GM03348 (cell line): ENCODE measurements at regions not wholly inside any gene's neighbourhood (a gene's known extent, or its start where the extent isn't known, plus 50 kb on each side); places are given as distances from the start of the nearest gene placed in this dataset.

ENCODE experiments used
- DNase-seq: peaks from one replicate; pipeline ENCODE4 v3.0.0; 2012; ENCODE audit warnings: low spot score

DNA sequence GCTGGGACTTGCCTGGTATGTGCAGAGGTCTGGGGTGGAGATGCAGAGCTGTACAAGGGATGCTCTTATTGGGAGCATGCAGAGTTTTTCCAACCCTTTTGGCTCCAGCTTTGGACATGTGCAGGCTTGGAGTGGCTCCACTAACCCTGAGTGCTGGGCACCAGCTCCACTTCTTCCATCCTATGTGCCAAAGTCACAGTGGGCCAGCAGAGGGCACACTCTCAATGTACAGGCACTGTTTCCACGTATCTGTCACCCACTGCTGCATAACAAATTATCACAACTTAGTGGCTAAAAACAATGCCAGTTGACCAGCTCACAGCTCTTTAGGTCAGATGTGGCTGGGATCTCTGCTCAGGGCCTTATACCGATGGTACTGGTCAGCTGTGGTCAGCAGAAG is 631.8 kb downstream of the AJAP1 start:
- no peak for DNase-seq

DNA sequence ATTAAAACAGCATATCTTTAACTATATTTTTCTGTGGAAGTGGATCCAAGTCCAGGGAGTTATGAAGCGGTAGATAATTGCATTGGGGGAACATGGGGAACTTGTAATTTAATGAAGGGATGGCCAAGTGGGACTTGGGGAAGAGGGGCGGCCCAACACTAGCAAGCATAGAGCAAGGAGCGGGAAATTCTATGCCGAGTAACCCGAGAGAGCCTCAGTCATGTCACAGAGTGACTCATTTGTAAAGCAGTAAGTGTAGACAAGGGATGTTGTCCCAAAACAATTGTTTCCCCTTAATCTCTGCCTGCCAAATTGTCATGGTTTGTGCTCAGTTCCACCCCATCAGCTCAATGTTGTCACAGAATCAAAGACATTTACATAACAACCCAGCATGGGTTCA is 620.1 kb downstream of the AJAP1 start:
- no peak for DNase-seq

DNA sequence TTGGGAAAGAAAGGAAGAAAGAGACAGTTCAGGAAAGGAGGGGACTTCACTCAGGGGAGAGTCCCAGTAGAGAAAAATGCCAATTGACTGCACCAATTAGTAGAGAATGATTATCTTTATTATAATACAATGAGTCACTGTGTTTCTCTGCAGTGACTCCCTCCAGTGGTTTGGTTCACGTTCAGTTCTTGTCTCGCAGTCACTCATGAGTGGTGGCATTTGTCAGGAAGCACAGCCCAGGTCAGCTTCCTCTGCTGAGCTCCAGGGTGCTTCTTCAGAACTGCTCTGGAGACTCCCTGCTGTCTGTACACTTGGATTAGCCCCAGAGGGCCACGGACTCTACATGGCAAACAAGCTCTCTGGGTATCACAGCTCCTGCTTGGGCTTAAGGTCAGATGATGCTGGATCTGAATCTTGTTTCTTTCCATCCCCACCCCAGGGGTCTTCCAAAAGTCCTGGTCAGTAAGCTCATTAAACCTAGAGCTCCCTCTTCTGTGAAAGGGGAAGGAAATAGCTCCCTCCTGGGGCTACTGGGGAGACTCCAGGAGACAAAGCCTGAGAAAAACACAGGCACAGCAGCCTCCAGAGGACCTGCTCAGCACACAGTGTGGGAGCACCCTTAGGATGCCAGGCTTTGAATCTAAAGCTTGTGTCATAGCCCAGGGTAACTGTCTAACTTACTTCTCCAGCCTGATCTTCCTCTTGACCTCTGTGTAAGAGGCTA is 619.0 kb downstream of the AJAP1 start:
- no peak for DNase-seq

- no peak for DNase-seq
Measured at GRCh38 chr1:5272325-5272724, 617.9 kb downstream of the AJAP1 start.

DNA sequence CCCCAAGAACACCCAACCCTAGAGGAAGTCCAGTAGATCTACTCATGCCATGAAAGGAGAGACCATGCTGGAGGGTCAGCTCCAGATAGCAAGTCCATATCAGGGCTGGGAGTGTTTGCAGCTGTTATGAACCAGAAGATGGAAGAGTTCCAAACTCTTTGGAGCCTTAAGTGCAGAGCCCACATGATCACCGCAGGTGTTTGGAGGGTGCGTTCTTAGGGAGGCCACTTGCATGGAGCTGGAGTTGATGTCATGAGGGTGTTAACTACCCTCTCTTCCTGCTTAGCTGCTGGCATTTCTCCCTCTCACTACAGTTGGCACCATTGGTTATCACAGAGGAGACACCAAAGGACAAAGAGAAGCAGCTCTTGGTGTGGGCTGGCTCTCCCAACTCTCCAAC is 616.9 kb downstream of the AJAP1 start:
- DNase-seq = no peak

DNA sequence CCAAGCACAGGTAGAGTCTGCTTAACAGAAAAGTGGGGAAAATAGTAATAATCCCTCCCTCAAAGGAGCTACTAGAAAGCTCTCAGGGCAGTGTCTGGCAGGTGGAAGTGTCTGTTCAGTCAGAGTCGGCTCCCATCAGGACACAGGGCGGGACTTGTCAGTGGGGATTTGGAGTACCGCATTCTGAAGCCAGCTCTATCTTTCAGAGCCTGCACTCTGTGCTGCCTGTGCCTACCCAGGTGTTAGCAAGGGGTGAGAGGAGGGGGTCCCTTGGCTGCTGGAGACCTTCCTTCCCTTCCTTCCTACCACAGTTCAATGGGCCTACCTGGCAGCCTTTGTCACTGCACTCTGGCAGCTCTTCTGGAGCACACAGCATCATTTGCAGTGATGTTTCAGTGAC is 615.5 kb downstream of the AJAP1 start:
- DNase-seq = no peak

- no peak for DNase-seq
Measured at GRCh38 chr1:5267603-5268235, 613.3 kb downstream of the AJAP1 start.

- no peak for DNase-seq
Measured at GRCh38 chr1:5265438-5266075, 611.1 kb downstream of the AJAP1 start.

DNA sequence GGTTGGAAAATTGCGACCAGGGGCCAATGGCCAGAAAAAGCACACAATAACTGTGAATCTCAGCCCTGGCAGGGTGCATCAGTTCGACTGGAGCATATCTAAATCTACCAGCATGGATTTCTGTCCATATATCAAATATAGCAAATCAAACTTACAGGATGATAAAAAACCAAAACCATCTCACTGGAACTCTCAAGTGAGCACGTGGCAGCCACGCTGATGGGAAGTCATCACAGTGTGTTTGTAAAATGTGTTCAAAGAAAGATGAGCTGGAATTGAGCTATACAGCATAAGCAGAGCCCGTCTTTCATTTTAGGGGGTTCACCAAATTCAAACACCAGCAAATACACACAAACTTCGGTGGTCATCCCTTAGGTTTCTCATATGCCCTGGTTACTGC is 610.1 kb downstream of the AJAP1 start:
- DNase-seq = no peak

DNA sequence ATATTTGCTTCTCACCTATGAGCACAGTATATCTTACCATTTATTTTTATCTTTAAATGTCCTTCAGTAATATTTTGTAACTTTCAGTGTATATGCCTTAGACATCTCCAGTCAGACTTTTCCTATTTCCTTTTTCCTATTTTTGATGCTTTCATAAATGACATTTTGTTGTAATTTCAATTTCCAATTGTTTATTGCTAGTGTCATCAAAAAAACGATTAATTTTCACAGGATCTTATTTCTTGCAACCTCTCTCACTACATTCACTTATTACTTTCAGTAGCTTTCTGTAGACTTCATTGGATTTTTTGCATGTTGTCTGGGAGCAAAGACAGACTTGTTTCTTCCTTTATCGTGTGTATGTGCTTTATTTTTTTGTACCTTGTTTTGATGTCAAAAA is 602.4 kb downstream of the AJAP1 start:
- DNase-seq = no peak

DNA sequence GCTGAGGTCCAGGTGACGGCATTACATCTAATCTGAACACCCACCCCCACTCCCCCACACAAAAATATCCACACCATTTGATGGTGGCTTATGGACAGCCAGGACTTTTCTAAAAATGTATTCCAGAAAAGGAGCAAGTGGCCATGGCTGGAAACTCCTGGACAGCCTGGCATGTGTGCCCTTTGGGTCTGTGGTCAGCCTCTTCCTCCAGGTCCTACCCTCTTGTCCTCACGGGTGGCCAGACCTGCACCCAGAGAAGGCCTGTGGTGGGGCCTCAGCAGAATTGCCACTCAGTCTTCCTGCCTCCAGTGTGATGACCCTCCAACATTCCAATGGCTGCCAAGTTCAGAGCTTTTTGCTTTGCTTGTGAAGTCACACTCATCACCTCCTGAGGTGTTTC is 600.6 kb downstream of the AJAP1 start:
- DNase-seq = no peak

DNA sequence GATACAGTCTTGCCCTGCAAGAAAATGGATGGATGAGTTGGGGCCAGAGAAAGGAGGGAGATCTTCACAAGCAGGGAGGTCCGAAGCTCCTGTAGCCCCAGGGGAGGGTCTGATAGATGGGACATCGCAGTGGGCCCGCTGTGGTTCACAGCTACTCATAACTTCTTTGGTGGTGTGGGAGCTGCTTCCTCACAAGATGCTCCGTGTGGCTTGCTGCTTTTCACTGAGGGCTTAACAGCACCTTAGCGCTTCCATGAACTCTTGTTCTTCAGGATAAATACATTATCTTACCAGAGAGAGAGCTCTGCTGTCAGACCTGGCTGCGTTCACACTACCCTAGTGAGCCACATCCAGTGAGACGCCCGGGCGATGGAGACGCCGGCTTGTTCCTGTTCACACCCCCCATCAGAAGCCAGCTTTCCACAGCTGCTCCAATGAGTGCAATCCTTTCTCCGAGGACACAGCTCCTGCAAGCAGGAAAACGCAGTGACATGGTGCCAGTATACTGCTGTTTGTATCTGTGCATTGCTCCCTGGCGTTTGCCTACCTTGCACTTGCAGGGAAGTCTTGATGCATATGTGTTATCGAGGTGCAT is 599.8 kb downstream of the AJAP1 start:
- no peak for DNase-seq

GRCh38 chr1:5253036-5253435 is 598.6 kb downstream of the AJAP1 start:
- no peak for DNase-seq

DNA sequence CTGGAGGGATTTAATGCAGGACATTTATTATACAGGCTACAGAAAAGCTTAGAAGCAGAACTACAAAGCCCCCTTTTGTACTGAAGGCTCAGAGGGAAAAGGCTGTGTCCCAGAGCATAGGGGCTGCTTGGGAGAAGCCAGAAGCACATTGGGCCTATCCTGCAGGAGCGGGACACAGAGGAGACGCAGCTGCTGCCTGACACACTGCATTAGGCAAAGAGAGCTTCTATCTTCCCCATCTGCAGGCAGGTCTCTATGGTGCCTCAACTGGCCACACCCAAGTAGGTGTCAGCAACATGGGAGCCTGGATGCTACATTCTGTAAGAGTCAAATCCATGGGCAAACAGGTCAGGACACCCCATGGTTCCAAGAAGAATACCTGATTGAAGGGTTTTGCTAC is 595.9 kb downstream of the AJAP1 start:
- DNase-seq = no peak

DNA sequence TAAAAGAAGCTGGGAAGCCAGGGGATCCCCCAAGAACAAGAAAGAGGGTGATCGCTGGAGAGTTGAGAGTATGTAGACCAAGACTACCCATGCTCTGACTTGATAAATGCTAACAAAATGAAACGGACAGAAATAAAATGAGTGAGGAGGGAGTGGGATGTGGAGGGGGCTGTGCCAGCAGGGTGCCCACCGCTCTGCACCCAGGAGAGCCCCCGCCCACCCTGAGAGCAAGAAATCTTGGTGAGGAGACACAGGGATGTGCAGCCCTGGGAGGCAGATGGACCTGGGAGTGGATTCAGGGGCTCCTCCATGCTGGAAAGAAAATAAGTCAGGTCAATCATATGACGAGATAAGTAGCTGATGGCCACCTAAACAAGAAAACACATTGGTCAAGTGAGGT is 590.9 kb downstream of the AJAP1 start:
- DNase-seq = no peak

DNA sequence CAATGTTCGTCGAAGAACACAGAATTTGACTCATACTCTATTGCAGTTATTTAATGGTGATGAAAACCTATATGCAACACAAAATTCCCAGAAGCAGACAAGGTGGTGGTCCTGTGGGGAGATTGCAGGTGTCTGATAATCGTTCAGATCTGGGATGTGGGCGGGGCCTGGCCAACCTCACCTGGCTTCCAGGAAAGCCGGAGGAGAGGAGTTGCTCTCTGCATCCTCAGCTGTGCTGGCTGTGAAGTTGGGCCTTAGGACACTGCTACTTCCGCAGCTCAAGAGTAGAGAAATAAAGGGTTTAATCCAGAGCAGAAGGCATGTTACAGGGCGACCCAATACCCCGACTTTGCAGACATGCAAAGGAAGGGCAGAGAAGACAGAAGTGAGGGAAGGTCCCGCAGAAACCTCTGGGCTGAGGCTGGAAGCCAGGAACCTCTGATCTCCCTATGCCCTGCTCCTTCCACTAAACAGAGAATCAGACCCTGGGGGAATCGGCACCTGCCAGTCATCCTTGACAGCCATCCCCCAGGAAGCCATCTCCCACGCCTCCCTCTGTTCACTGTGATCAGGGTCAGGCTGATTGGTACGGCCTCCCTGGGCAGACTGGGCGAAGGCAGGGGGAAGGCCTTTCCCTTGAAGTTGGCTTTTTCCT is 590.3 kb downstream of the AJAP1 start:
- no peak for DNase-seq

- DNase-seq = no peak
Measured at GRCh38 chr1:5242850-5243249, 588.4 kb downstream of the AJAP1 start.

- DNase-seq = no peak
Measured at GRCh38 chr1:5239911-5240310, 585.5 kb downstream of the AJAP1 start.

- DNase-seq = no peak
Measured at GRCh38 chr1:5238351-5239130, 584.1 kb downstream of the AJAP1 start.

- DNase-seq = no peak
Measured at GRCh38 chr1:5235355-5235899, 581.0 kb downstream of the AJAP1 start.

GRCh38 chr1:5232537-5232936 is 578.1 kb downstream of the AJAP1 start:
- no peak for DNase-seq
